Breast epithelium (tissue), 3 donors: ENCODE measurements at regions not wholly inside any gene's neighbourhood (a gene's known extent, or its start where the extent isn't known, plus 50 kb on each side); places are given as distances from the start of the nearest gene placed in this dataset.

Experiments used
- POLR2A ChIP-seq: fragments of 450-650 bp; IDR thresholded peaks from one replicate; pipeline ENCODE4 v1.6.1; 2016; ENCODE audit warnings: antibody characterized with exemption, mild to moderate bottlenecking, moderate library complexity
- POLR2AphosphoS5 ChIP-seq, 3 donors: sonication (generic); formaldehyde crosslinking; IDR thresholded peaks; one replicate each; pipeline ENCODE4 v1.6.1; 2017; ENCODE audit warnings: antibody characterized with exemption in 3 of 3

GRCh38 chr13:50275392-50276063 is 260.3 kb downstream of the KCNRG start:
- TF ChIP-seq POLR2A (no peak), POLR2AphosphoS5 (IDR thresholded peaks at IDR 0.05) (no peak)
